PC-9 (cell line): ENCODE measurements at regions not wholly inside any gene's neighbourhood (a gene's known extent, or its start where the extent isn't known, plus 50 kb on each side); places are given as distances from the start of the nearest gene placed in this dataset.

ENCODE experiments used
- BruUV-seq: library from RNA; stranded (reverse); fragments of 400-500 nt; replicated peaks from 2 replicates; lab custom pipeline; 2021; lab: Mats Ljungman, UMichigan
- CTCF ChIA-PET: fragments of 300-600 bp; sonication (Branson Sonifier 250); formaldehyde crosslinking; loops from one replicate; lab custom pipeline; 2022; ENCODE audit warnings: antibody characterized with exemption; lab: Charles Lee
- POLR2A ChIA-PET: fragments of 300-600 bp; sonication (Branson Sonifier 250); formaldehyde crosslinking; loops from one replicate; lab custom pipeline; 2022; ENCODE audit warnings: antibody characterized with exemption; ENCODE audit not compliant: unreplicated experiment; lab: Charles Lee
- DNase-seq, 2 experiments: peaks; one replicate each; pipeline versions ENCODE4 v3.0.0 to v3.0.0-alpha.2; 2015 to 2022; ENCODE audit warnings: mixed read lengths in 1 of 2
- H2AFZ ChIP-seq: fragments of 200-600 bp; sonication (generic); 2 replicates; pipeline ENCODE4 v1.8.1; 2017; ENCODE audit warnings: antibody characterized with exemption
- H3F3A ChIP-seq: fragments of 200-600 bp; sonication (generic); 2 replicates; pipeline ENCODE4 v1.8.1; 2017; ENCODE audit warnings: antibody characterized with exemption, mild to moderate bottlenecking, low read depth; ENCODE audit not compliant: insufficient read depth
- H3K27ac ChIP-seq: fragments of 200-600 bp; sonication (generic); 2 replicates; pipeline ENCODE4 v1.6.1; 2016; ENCODE audit warnings: mixed run types
- H3K27me3 ChIP-seq: fragments of 200-600 bp; sonication (generic); 2 replicates; pipeline ENCODE4 v1.6.1; 2016; ENCODE audit warnings: low read depth, mixed run types; ENCODE audit not compliant: insufficient read depth
- H3K36me3 ChIP-seq: fragments of 200-600 bp; sonication (generic); 2 replicates; pipeline ENCODE4 v1.6.1; 2016; ENCODE audit warnings: low read depth, mixed run types
- H3K4me1 ChIP-seq: fragments of 200-600 bp; sonication (generic); replicated peaks from 2 replicates; pipeline ENCODE4 v1.6.1; 2016; ENCODE audit warnings: mixed run types; ENCODE audit not compliant: insufficient read depth
- H3K4me2 ChIP-seq: fragments of 200-600 bp; sonication (generic); 2 replicates; pipeline ENCODE4 v1.6.1; 2017; ENCODE audit warnings: mixed run types
- H3K4me3 ChIP-seq: fragments of 200-600 bp; sonication (generic); 2 replicates; pipeline ENCODE4 v1.6.1; 2016; ENCODE audit warnings: mixed run types
- H3K79me2 ChIP-seq: fragments of 200-600 bp; sonication (generic); 2 replicates; pipeline ENCODE4 v1.6.1; 2017; ENCODE audit warnings: low read depth, mixed run types
- H3K9me2 ChIP-seq: fragments of 200-600 bp; sonication (generic); 2 replicates; pipeline ENCODE4 v1.8.1; 2017; ENCODE audit warnings: mild to moderate bottlenecking; ENCODE audit not compliant: insufficient read depth
- H3K9me3 ChIP-seq: fragments of 200-600 bp; sonication (generic); 2 replicates; pipeline ENCODE4 v1.8.1; 2016; ENCODE audit warnings: low read depth; ENCODE audit not compliant: insufficient read depth
- H4K20me1 ChIP-seq: fragments of 200-600 bp; sonication (generic); 2 replicates; pipeline ENCODE4 v1.8.1; 2017; ENCODE audit not compliant: insufficient read depth
- CTCF ChIP-seq: fragments of 200-600 bp; sonication (generic); conservative IDR thresholded peaks from 2 replicates; pipeline ENCODE4 v1.6.1; 2017; ENCODE audit warnings: mixed run types, antibody characterized with exemption, mild to moderate bottlenecking, moderate library complexity
- EZH2 ChIP-seq: fragments of 200-600 bp; sonication (generic); IDR thresholded peaks from 2 replicates; pipeline ENCODE4 v1.8.0; 2017; ENCODE audit warnings: antibody characterized with exemption, low read depth
- intact Hi-C: fragments of 100-400 bp; cut with micrococcal nuclease; formaldehyde crosslinking; loops from one replicate; pipeline ENCODE4 v1.10.0; 2022; ENCODE audit not compliant: unreplicated experiment

DNA sequence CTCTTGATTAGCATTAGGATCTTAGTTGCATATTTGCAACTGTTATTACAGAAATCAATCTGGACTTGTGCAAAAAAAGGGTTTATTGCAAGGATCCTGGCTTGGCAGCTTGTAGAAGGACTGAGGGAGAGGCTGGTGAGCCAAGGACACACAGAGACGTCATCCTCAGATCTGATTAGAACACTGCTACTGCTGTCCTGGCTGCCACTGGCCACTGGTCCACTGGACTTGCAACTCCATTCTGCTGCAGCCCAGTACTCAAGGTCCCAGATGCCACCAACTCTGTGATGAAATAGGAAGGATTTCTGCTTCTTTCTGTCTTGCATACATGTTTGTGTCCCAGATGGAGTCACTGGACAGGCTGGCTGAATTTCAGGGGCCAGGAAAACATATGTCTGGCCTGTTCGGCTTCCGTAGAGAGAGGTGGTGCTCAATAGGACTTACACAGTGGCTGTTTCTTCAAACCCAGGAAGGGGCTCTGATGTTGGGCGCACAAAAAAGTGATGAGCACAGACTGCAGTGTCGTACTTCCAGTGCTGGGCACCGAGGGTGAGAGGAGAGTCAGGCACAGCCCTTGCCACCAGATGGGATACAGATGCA lies 68.9 kb upstream of the SH3PXD2B start:
- no TSS peak for BruUV-seq
- no peak for TF ChIP-seq EZH2
- no peak for TF ChIP-seq CTCF
- Histone ChIP-seq H4K20me1 (no peaks in the 10 kb centered on the region), H2AFZ (no peak overlapping the region), H3K4me3 (no peak overlapping the region), H3K4me1 (no peaks in the 10 kb centered on the region), H3K27ac (no peak overlapping the region), H3K9me2 (no peaks in the 10 kb centered on the region), H3K9me3 (peaks cover 3% of the 10 kb centered on the region), H3K4me2 (no peak overlapping the region), H3F3A (no peaks in the 10 kb centered on the region), H3K79me2 (no peaks in the 10 kb centered on the region), H3K36me3 (no peaks in the 10 kb centered on the region), H3K27me3 (peaks cover 45% of the 10 kb centered on the region)
- ChIA-PET CTCF (no interaction called here), POLR2A (no interaction called here)
- DNase-seq = no peak
- intact Hi-C loops = no loop called here

- H3K4me2 ChIP-seq = no peak overlapping the region
- H4K20me1 ChIP-seq = no peaks in the 10 kb centered on the region
- intact Hi-C loops = no loop called here
- no TSS peak for BruUV-seq
- ChIA-PET CTCF (no interaction called here), POLR2A (no interaction called here)
- peaks cover 3% of the 10 kb centered on the region for H3K9me3 ChIP-seq
- H3K36me3 ChIP-seq = no peaks in the 10 kb centered on the region
- TF ChIP-seq CTCF (no peak), EZH2 (no peak)
- no peak overlapping the region for H3K4me3 ChIP-seq
- H3K27ac ChIP-seq = no peak overlapping the region
- no peaks in the 10 kb centered on the region for H3K79me2 ChIP-seq
- no peaks in the 10 kb centered on the region for H3K4me1 ChIP-seq
- peaks cover 48% of the 10 kb centered on the region for H3K27me3 ChIP-seq
- no peak for DNase-seq
- no peaks in the 10 kb centered on the region for H3K9me2 ChIP-seq
- no peak overlapping the region for H2AFZ ChIP-seq
- H3F3A ChIP-seq = no peaks in the 10 kb centered on the region
Observed at GRCh38 chr5:172521338-172521932, 67.1 kb upstream of the SH3PXD2B start.

DNA sequence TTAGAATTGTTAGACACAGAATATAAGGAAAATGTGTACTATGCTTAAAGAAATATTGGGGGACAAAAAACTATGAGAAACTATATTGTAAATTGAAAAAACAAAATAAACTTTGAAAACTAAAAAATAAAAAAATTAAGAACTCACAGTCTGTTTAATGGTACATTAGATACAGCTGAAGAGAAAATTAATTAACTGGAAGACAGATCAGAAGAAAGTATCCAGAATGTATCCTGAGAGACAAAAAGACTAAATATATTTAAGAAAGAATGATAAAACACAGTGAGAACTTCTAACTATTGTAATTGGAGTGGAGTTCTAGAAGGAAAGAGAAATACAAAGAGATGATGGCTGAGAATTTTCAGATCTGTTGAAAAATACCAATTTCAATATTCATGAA lies 57.6 kb upstream of the SH3PXD2B start:
- DNase-seq = no peak
- Histone ChIP-seq H3K27me3 (peaks cover 30% of the 10 kb centered on the region), H2AFZ (no peak overlapping the region), H3K79me2 (no peaks in the 10 kb centered on the region), H3K27ac (no peak overlapping the region), H3K4me1 (no peaks in the 10 kb centered on the region), H3K9me3 (peaks cover 6% of the 10 kb centered on the region; the same call in 1 of the 2 replicates), H3K4me3 (no peak overlapping the region), H3K9me2 (no peaks in the 10 kb centered on the region), H4K20me1 (no peaks in the 10 kb centered on the region), H3K4me2 (no peak overlapping the region), H3K36me3 (no peaks in the 10 kb centered on the region), H3F3A (no peaks in the 10 kb centered on the region)
- ChIA-PET POLR2A (no interaction called here), CTCF (no interaction called here)
- intact Hi-C loops = no loop called here
- no TSS peak for BruUV-seq
- TF ChIP-seq EZH2 = no peak
- TF ChIP-seq CTCF = no peak
